Parathyroid adenoma (tissue), 2 donors: ENCODE measurements at regions not wholly inside any gene's neighbourhood (a gene's known extent, or its start where the extent isn't known, plus 50 kb on each side); places are given as distances from the start of the nearest gene placed in this dataset.

Experiments
- H2AFZ ChIP-seq: fragments of 300-600 bp; sonication (generic); one replicate; pipeline ENCODE4 v1.7.0; 2017; ENCODE audit warnings: antibody characterized with exemption, mild to moderate bottlenecking
- H3K27ac ChIP-seq: fragments of 300-600 bp; sonication (generic); one replicate; pipeline ENCODE4 v1.7.0; 2017
- H3K27me3 ChIP-seq: fragments of 300-600 bp; sonication (generic); one replicate; pipeline ENCODE4 v1.7.0; 2017; ENCODE audit warnings: low read length; ENCODE audit not compliant: control insufficient read depth, insufficient read depth
- H3K36me3 ChIP-seq: fragments of 300-600 bp; sonication (generic); one replicate; pipeline ENCODE4 v1.7.0; 2017; ENCODE audit warnings: low read length; ENCODE audit not compliant: control insufficient read depth, insufficient read depth
- H3K4me1 ChIP-seq: fragments of 300-600 bp; sonication (generic); one replicate; pipeline ENCODE4 v1.7.0; 2017; ENCODE audit warnings: control low read depth
- H3K4me2 ChIP-seq: fragments of 300-600 bp; sonication (generic); one replicate; pipeline ENCODE4 v1.7.0; 2017; ENCODE audit warnings: low read length
- H3K4me3 ChIP-seq: fragments of 300-600 bp; sonication (generic); one replicate; pipeline ENCODE4 v1.7.0; 2017; ENCODE audit warnings: low read depth, low read length
- H3K79me2 ChIP-seq: fragments of 300-600 bp; sonication (generic); one replicate; pipeline ENCODE4 v1.7.0; 2017; ENCODE audit warnings: control low read depth
- H3K9ac ChIP-seq: fragments of 300-600 bp; sonication (generic); one replicate; pipeline ENCODE4 v1.7.0; 2017; ENCODE audit warnings: mild to moderate bottlenecking
- H3K9me3 ChIP-seq: fragments of 300-600 bp; sonication (generic); one replicate; pipeline ENCODE4 v1.7.0; 2017; ENCODE audit warnings: low read length; ENCODE audit not compliant: control insufficient read depth
- CTCF ChIP-seq: fragments of 300-600 bp; sonication (generic); IDR thresholded peaks from one replicate; pipeline ENCODE4 v1.7.0; 2017; ENCODE audit warnings: antibody characterized with exemption, mild to moderate bottlenecking
- donor health status: primary hyperparathyroidism.

- Histone ChIP-seq H3K4me3 (no peak overlapping the region), H3K4me1 (no peaks in the 10 kb centered on the region), H3K9me3 (no peaks in the 10 kb centered on the region), H3K79me2 (no peaks in the 10 kb centered on the region), H3K4me2 (no peak overlapping the region), H2AFZ (no peak overlapping the region), H3K36me3 (no peaks in the 10 kb centered on the region), H3K27me3 (no peaks in the 10 kb centered on the region), H3K27ac (no peak overlapping the region), H3K9ac (no peak overlapping the region)
- TF ChIP-seq CTCF, result no peak
Measured at GRCh38 chr14:34014936-34015335, 64.1 kb upstream of the EGLN3 start.

- no peaks in the 10 kb centered on the region for H3K79me2 ChIP-seq
- no peak overlapping the region for H3K4me2 ChIP-seq
- H3K9me3 ChIP-seq, result no peaks in the 10 kb centered on the region
- no peak overlapping the region for H3K9ac ChIP-seq
- no peak for TF ChIP-seq CTCF
- H3K4me3 ChIP-seq, result no peak overlapping the region
- H3K27me3 ChIP-seq, result no peaks in the 10 kb centered on the region
- H3K27ac ChIP-seq, result no peak overlapping the region
- no peaks in the 10 kb centered on the region for H3K36me3 ChIP-seq
- H3K4me1 ChIP-seq, result no peaks in the 10 kb centered on the region
- H2AFZ ChIP-seq, result no peak overlapping the region
Measured at GRCh38 chr14:34013721-34014060, 62.8 kb upstream of the EGLN3 start.

GRCh38 chr14:34012978-34013720 is 62.3 kb upstream of the EGLN3 start:
- H3K4me1 ChIP-seq, result no peaks in the 10 kb centered on the region
- H3K9me3 ChIP-seq, result no peaks in the 10 kb centered on the region
- no peaks in the 10 kb centered on the region for H3K36me3 ChIP-seq
- no peak overlapping the region for H3K9ac ChIP-seq
- no peak for TF ChIP-seq CTCF
- no peak overlapping the region for H3K27ac ChIP-seq
- no peak overlapping the region for H3K4me2 ChIP-seq
- no peak overlapping the region for H3K4me3 ChIP-seq
- no peaks in the 10 kb centered on the region for H3K79me2 ChIP-seq
- no peaks in the 10 kb centered on the region for H3K27me3 ChIP-seq
- H2AFZ ChIP-seq, result no peak overlapping the region

- H3K9ac ChIP-seq, result no peak overlapping the region
- H3K79me2 ChIP-seq, result no peaks in the 10 kb centered on the region
- no peak overlapping the region for H3K27ac ChIP-seq
- H3K4me1 ChIP-seq, result no peaks in the 10 kb centered on the region
- no peaks in the 10 kb centered on the region for H3K36me3 ChIP-seq
- H3K9me3 ChIP-seq, result no peaks in the 10 kb centered on the region
- no peak overlapping the region for H2AFZ ChIP-seq
- no peak for TF ChIP-seq CTCF
- no peaks in the 10 kb centered on the region for H3K27me3 ChIP-seq
- no peak overlapping the region for H3K4me3 ChIP-seq
- H3K4me2 ChIP-seq, result no peak overlapping the region
Measured at GRCh38 chr14:34012369-34012768, 61.5 kb upstream of the EGLN3 start.

- no peak overlapping the region for H2AFZ ChIP-seq
- no peaks in the 10 kb centered on the region for H3K9me3 ChIP-seq
- no peak overlapping the region for H3K27ac ChIP-seq
- H3K79me2 ChIP-seq, result no peaks in the 10 kb centered on the region
- no peak overlapping the region for H3K9ac ChIP-seq
- H3K27me3 ChIP-seq, result no peaks in the 10 kb centered on the region
- no peaks in the 10 kb centered on the region for H3K4me1 ChIP-seq
- no peak overlapping the region for H3K4me2 ChIP-seq
- H3K4me3 ChIP-seq, result no peak overlapping the region
- no peak for TF ChIP-seq CTCF
- H3K36me3 ChIP-seq, result no peaks in the 10 kb centered on the region
Measured at GRCh38 chr14:34009956-34010355, 59.1 kb upstream of the EGLN3 start.
